Hematopoietic multipotent progenitor cell treated with erythropoietin and hydrocortisone succinate and interleukin-3 and kit ligand, for 4 days (in vitro differentiated cells): ENCODE measurements at regions not wholly inside any gene's neighbourhood (a gene's known extent, or its start where the extent isn't known, plus 50 kb on each side); places are given as distances from the start of the nearest gene placed in this dataset.

Experiments
- DNase-seq: peaks from one replicate; pipeline ENCODE4 v3.0.0-alpha.2; 2015

- DNase-seq: no peak
Measured at GRCh38 chr2:123195957-123196356, 829.1 kb upstream of the CNTNAP5 start.

- DNase-seq: no peak
Measured at GRCh38 chr2:123200035-123200434, 825.1 kb upstream of the CNTNAP5 start.

GRCh38 chr2:123207245-123207644 lies 817.8 kb upstream of the CNTNAP5 start:
- no peak for DNase-seq

GRCh38 chr2:123209202-123209601 lies 815.9 kb upstream of the CNTNAP5 start:
- no peak for DNase-seq

GRCh38 chr2:123211181-123211580 lies 813.9 kb upstream of the CNTNAP5 start:
- DNase-seq: no peak

- DNase-seq: no peak
Measured at GRCh38 chr2:123245156-123245555, 779.9 kb upstream of the CNTNAP5 start.

- no peak for DNase-seq
Measured at GRCh38 chr2:123258877-123259539, 766.1 kb upstream of the CNTNAP5 start.

GRCh38 chr2:123262856-123263255 lies 762.2 kb upstream of the CNTNAP5 start:
- DNase-seq: no peak

- DNase-seq: no peak
Measured at GRCh38 chr2:123283431-123283830, 741.7 kb upstream of the CNTNAP5 start.

GRCh38 chr2:123303731-123304130 lies 721.4 kb upstream of the CNTNAP5 start:
- no peak for DNase-seq
